H1 (cell line): ENCODE measurements at regions not wholly inside any gene's neighbourhood (a gene's known extent, or its start where the extent isn't known, plus 50 kb on each side); places are given as distances from the start of the nearest gene placed in this dataset.

Source experiments
- BCL11A ChIP-seq, 2 experiments: IDR thresholded peaks; one replicate each; pipeline ENCODE4 v1.6.1; 2011; ENCODE audit warnings: low read depth in 2 of 2, low read length in 2 of 2, mild to moderate bottlenecking in 2 of 2
- KDM4A ChIP-seq: IDR thresholded peaks from one replicate; pipeline ENCODE4 v1.7.1; 2012; ENCODE audit warnings: low read depth, mild to moderate bottlenecking, moderate library complexity, low read length, inconsistent platforms; ENCODE audit not compliant: severe bottlenecking
- RFX5 ChIP-seq: IDR thresholded peaks from 2 replicates; pipeline ENCODE4 v1.6.1; 2011; ENCODE audit warnings: low read depth, low read length, improper control_type of control experiment, borderline replicate concordance
- SAP30 ChIP-seq: fragments of 300-600 bp; sonication (generic); IDR thresholded peaks from 2 replicates; pipeline ENCODE4 v1.7.1; 2012; ENCODE audit warnings: low read length, moderate library complexity, mild to moderate bottlenecking, inconsistent platforms; ENCODE audit not compliant: insufficient read depth, insufficient replicate concordance
- SRF ChIP-seq: IDR thresholded peaks from 2 replicates; pipeline ENCODE4 v1.6.1; 2011; ENCODE audit warnings: mild to moderate bottlenecking, low read depth, low read length, moderate library complexity
- TEAD4 ChIP-seq: IDR thresholded peaks from 2 replicates; pipeline ENCODE4 v1.6.1; 2012; ENCODE audit warnings: low read depth, low read length, inconsistent platforms, mixed read lengths
- TF ChIP-seq, protein P1 (sequence below): fragments of 300-600 bp; sonication (generic); IDR thresholded peaks from 2 replicates; pipeline ENCODE4 v1.7.1; 2012; ENCODE audit warnings: low read length, moderate library complexity, mild to moderate bottlenecking, inconsistent platforms; ENCODE audit not compliant: insufficient replicate concordance
- TF ChIP-seq, protein P2 (sequence below): IDR thresholded peaks from 2 replicates; pipeline ENCODE4 v1.6.1; 2012; ENCODE audit warnings: inconsistent platforms
- TF ChIP-seq, protein P3 (sequence below), 3 experiments: IDR thresholded peaks; 1 replicate in 2 of 3; 2 replicates in 1 of 3; pipeline versions ENCODE4 v1.5.1 to v1.6.1; 2011; ENCODE audit warnings: low read length in 3 of 3, mild to moderate bottlenecking in 3 of 3, inconsistent platforms in 2 of 3, low read depth in 1 of 3, moderate library complexity in 1 of 3; ENCODE audit not compliant: insufficient read depth in 1 of 3; ENCODE audit errors: control extremely low read depth in 1 of 3

DNA sequence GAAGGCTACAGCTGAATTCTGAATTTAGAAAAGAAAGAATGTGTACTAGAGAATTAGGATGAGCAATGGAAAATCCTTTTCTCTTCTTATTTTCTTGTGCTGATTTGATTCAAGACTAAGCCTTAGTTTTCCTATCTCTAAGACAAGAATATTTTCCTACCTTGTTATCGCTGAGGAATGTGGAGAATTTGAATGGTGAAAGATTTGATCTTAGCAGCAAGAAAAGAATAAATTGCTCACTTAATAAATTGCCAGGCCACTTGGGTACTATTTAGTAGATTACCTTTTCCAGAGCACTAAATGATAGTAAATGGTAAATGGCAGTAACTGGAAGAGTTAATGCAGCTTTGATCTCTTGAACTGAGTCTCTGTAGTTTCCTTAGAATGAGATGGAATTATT lies 145.7 kb upstream of the MEIS2 start (continued):
- TF ChIP-seq, protein P1, sequence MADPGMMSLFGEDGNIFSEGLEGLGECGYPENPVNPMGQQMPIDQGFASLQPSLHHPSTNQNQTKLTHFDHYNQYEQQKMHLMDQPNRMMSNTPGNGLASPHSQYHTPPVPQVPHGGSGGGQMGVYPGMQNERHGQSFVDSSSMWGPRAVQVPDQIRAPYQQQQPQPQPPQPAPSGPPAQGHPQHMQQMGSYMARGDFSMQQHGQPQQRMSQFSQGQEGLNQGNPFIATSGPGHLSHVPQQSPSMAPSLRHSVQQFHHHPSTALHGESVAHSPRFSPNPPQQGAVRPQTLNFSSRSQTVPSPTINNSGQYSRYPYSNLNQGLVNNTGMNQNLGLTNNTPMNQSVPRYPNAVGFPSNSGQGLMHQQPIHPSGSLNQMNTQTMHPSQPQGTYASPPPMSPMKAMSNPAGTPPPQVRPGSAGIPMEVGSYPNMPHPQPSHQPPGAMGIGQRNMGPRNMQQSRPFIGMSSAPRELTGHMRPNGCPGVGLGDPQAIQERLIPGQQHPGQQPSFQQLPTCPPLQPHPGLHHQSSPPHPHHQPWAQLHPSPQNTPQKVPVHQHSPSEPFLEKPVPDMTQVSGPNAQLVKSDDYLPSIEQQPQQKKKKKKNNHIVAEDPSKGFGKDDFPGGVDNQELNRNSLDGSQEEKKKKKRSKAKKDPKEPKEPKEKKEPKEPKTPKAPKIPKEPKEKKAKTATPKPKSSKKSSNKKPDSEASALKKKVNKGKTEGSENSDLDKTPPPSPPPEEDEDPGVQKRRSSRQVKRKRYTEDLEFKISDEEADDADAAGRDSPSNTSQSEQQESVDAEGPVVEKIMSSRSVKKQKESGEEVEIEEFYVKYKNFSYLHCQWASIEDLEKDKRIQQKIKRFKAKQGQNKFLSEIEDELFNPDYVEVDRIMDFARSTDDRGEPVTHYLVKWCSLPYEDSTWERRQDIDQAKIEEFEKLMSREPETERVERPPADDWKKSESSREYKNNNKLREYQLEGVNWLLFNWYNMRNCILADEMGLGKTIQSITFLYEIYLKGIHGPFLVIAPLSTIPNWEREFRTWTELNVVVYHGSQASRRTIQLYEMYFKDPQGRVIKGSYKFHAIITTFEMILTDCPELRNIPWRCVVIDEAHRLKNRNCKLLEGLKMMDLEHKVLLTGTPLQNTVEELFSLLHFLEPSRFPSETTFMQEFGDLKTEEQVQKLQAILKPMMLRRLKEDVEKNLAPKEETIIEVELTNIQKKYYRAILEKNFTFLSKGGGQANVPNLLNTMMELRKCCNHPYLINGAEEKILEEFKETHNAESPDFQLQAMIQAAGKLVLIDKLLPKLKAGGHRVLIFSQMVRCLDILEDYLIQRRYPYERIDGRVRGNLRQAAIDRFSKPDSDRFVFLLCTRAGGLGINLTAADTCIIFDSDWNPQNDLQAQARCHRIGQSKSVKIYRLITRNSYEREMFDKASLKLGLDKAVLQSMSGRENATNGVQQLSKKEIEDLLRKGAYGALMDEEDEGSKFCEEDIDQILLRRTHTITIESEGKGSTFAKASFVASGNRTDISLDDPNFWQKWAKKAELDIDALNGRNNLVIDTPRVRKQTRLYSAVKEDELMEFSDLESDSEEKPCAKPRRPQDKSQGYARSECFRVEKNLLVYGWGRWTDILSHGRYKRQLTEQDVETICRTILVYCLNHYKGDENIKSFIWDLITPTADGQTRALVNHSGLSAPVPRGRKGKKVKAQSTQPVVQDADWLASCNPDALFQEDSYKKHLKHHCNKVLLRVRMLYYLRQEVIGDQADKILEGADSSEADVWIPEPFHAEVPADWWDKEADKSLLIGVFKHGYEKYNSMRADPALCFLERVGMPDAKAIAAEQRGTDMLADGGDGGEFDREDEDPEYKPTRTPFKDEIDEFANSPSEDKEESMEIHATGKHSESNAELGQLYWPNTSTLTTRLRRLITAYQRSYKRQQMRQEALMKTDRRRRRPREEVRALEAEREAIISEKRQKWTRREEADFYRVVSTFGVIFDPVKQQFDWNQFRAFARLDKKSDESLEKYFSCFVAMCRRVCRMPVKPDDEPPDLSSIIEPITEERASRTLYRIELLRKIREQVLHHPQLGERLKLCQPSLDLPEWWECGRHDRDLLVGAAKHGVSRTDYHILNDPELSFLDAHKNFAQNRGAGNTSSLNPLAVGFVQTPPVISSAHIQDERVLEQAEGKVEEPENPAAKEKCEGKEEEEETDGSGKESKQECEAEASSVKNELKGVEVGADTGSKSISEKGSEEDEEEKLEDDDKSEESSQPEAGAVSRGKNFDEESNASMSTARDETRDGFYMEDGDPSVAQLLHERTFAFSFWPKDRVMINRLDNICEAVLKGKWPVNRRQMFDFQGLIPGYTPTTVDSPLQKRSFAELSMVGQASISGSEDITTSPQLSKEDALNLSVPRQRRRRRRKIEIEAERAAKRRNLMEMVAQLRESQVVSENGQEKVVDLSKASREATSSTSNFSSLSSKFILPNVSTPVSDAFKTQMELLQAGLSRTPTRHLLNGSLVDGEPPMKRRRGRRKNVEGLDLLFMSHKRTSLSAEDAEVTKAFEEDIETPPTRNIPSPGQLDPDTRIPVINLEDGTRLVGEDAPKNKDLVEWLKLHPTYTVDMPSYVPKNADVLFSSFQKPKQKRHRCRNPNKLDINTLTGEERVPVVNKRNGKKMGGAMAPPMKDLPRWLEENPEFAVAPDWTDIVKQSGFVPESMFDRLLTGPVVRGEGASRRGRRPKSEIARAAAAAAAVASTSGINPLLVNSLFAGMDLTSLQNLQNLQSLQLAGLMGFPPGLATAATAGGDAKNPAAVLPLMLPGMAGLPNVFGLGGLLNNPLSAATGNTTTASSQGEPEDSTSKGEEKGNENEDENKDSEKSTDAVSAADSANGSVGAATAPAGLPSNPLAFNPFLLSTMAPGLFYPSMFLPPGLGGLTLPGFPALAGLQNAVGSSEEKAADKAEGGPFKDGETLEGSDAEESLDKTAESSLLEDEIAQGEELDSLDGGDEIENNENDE: no peak
- TF ChIP-seq KDM4A (no peak), RFX5 (no peak), BCL11A (IDR thresholded peaks at IDR 0.05; ENCODE audit: low read depth in 2 of 2, low read length in 2 of 2) (no peak), SRF (no peak), TEAD4 (no peak), SAP30 (no peak)
- TF ChIP-seq, protein P2, sequence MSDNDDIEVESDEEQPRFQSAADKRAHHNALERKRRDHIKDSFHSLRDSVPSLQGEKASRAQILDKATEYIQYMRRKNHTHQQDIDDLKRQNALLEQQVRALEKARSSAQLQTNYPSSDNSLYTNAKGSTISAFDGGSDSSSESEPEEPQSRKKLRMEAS: no peak
- TF ChIP-seq, protein P3, sequence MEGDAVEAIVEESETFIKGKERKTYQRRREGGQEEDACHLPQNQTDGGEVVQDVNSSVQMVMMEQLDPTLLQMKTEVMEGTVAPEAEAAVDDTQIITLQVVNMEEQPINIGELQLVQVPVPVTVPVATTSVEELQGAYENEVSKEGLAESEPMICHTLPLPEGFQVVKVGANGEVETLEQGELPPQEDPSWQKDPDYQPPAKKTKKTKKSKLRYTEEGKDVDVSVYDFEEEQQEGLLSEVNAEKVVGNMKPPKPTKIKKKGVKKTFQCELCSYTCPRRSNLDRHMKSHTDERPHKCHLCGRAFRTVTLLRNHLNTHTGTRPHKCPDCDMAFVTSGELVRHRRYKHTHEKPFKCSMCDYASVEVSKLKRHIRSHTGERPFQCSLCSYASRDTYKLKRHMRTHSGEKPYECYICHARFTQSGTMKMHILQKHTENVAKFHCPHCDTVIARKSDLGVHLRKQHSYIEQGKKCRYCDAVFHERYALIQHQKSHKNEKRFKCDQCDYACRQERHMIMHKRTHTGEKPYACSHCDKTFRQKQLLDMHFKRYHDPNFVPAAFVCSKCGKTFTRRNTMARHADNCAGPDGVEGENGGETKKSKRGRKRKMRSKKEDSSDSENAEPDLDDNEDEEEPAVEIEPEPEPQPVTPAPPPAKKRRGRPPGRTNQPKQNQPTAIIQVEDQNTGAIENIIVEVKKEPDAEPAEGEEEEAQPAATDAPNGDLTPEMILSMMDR (IDR thresholded peaks at IDR 0.05; ENCODE audit: control extremely low read depth in 1 of 3, insufficient read depth in 1 of 3, low read depth in 1 of 3, low read length in 3 of 3): no peak
